ENCODE measurements at regions not wholly inside any gene's neighbourhood (a gene's known extent, or its start where the extent isn't known, plus 50 kb on each side); places are given as distances from the start of the nearest gene placed in this dataset.
"Not testable (repeated sequence)": the region's sequence is repeated elsewhere in the genome, so short reads cannot be mapped to it uniquely, and the experiment has no call there.

GRCh38 chr14:106651016-106651415, 1124.6 kb downstream of the TMEM121 start:
- no peak for TF ChIP-seq EZH2 (IDR thresholded peaks at IDR 0.05; ENCODE audit: borderline replicate concordance, low read depth, low read length, poor library complexity, severe bottlenecking)
- TF ChIP-seq CTCF (conservative IDR thresholded peaks at IDR 0.05; ENCODE audit: low read depth, low read length) = no peak
- intact Hi-C loops (cut with micrococcal nuclease; ENCODE audit: unreplicated experiment) = no loop called here
- no peaks in the 10 kb centered on the region for H3K9me3 ChIP-seq (ENCODE audit: low read depth, low read length, poor library complexity, severe bottlenecking)
- no peaks in the 10 kb centered on the region for H3K27me3 ChIP-seq (replicated peaks; ENCODE audit: insufficient read depth, low read depth, low read length, poor library complexity)
- DNase-seq (ENCODE audit: low spot score) = no peak
- ChIA-PET CTCF (no interaction called here), POLR2A (ENCODE audit: low non-redundant PET) (no interaction called here)
- no peak overlapping the region for H3K27ac ChIP-seq (ENCODE audit: low read depth, low read length, poor library complexity, severe bottlenecking)
- H3K36me3 ChIP-seq (ENCODE audit: insufficient read depth, low read length, poor library complexity, severe bottlenecking) = no peaks in the 10 kb centered on the region
- no peaks in the 10 kb centered on the region for H3K4me1 ChIP-seq (ENCODE audit: insufficient read depth, low read length, poor library complexity, severe bottlenecking)
- no TSS peak for BruUV-seq (replicated peaks)
- H3K4me3 ChIP-seq (ENCODE audit: low read depth, low read length, poor library complexity, severe bottlenecking) = no peak overlapping the region

DNA sequence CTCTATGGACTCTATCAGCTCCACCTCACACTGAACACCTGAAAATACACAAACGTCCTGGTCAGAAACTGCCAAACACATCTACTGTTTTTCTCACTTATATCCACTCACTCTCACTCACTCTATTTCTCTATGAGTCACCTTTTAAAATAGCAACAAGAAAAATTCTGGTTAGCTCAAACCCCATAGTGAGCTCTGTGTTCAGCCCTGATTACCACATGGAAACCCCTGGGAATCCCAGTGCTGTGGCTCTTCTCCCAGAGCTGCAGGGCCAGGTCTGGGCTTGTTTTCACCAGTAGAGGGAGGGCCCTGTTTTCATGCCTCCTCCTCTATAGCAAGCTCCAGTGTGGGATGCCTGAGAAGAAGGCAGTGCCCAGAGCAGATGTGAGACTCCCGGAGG, 1126.1 kb downstream of the TMEM121 start:
- no peak overlapping the region for H3K4me3 ChIP-seq (ENCODE audit: low read depth, low read length, poor library complexity, severe bottlenecking)
- intact Hi-C loops (cut with micrococcal nuclease; ENCODE audit: unreplicated experiment) = no loop called here
- peak; percentile 52 for DNase-seq (ENCODE audit: low spot score)
- no peaks in the 10 kb centered on the region for H3K4me1 ChIP-seq (ENCODE audit: insufficient read depth, low read length, poor library complexity, severe bottlenecking)
- no peaks in the 10 kb centered on the region for H3K27me3 ChIP-seq (replicated peaks; ENCODE audit: insufficient read depth, low read depth, low read length, poor library complexity)
- BruUV-seq (replicated peaks) = no TSS peak
- TF ChIP-seq CTCF (conservative IDR thresholded peaks at IDR 0.05; ENCODE audit: low read depth, low read length) (peak; percentile 44; the same call in 1 of the 2 replicates), EZH2 (IDR thresholded peaks at IDR 0.05; ENCODE audit: borderline replicate concordance, low read depth, low read length, poor library complexity, severe bottlenecking) (no peak)
- H3K27ac ChIP-seq (ENCODE audit: low read depth, low read length, poor library complexity, severe bottlenecking) = no peak overlapping the region
- H3K36me3 ChIP-seq (ENCODE audit: insufficient read depth, low read length, poor library complexity, severe bottlenecking) = no peaks in the 10 kb centered on the region
- H3K9me3 ChIP-seq (ENCODE audit: low read depth, low read length, poor library complexity, severe bottlenecking) = no peaks in the 10 kb centered on the region
- ChIA-PET POLR2A (ENCODE audit: low non-redundant PET) (no interaction called here), CTCF (interaction anchor here (0.5 to 1.1 kb wide), 2 partner anchors 29 to 320 kb away, joined by 3 to 11 read pairs; no protein-coding TSS in a partner anchor)

- no peak overlapping the region for H3K27ac ChIP-seq (ENCODE audit: low read depth, low read length, poor library complexity, severe bottlenecking)
- CTCF ChIA-PET = interaction anchor here (0.6 kb wide), 1 partner anchor 16 kb away, joined by 4 read pairs; no protein-coding TSS in a partner anchor
- no peak overlapping the region for H3K4me3 ChIP-seq (ENCODE audit: low read depth, low read length, poor library complexity, severe bottlenecking)
- intact Hi-C loops (cut with micrococcal nuclease; ENCODE audit: unreplicated experiment) = no loop called here
- H3K4me1 ChIP-seq (ENCODE audit: insufficient read depth, low read length, poor library complexity, severe bottlenecking) = no peaks in the 10 kb centered on the region
- POLR2A ChIA-PET (ENCODE audit: low non-redundant PET) = no interaction called here
- no peaks in the 10 kb centered on the region for H3K36me3 ChIP-seq (ENCODE audit: insufficient read depth, low read length, poor library complexity, severe bottlenecking)
- no peaks in the 10 kb centered on the region for H3K27me3 ChIP-seq (replicated peaks; ENCODE audit: insufficient read depth, low read depth, low read length, poor library complexity)
- BruUV-seq (replicated peaks) = no TSS peak
- DNase-seq (ENCODE audit: low spot score) = peak; percentile 33
- no peaks in the 10 kb centered on the region for H3K9me3 ChIP-seq (ENCODE audit: low read depth, low read length, poor library complexity, severe bottlenecking)
- peak; percentile 67 for TF ChIP-seq CTCF (conservative IDR thresholded peaks at IDR 0.05; ENCODE audit: low read depth, low read length)
- no peak for TF ChIP-seq EZH2 (IDR thresholded peaks at IDR 0.05; ENCODE audit: borderline replicate concordance, low read depth, low read length, poor library complexity, severe bottlenecking)
These were observed 1131.1 kb downstream of the TMEM121 start for GRCh38 chr14:106657460-106657859.

DNA sequence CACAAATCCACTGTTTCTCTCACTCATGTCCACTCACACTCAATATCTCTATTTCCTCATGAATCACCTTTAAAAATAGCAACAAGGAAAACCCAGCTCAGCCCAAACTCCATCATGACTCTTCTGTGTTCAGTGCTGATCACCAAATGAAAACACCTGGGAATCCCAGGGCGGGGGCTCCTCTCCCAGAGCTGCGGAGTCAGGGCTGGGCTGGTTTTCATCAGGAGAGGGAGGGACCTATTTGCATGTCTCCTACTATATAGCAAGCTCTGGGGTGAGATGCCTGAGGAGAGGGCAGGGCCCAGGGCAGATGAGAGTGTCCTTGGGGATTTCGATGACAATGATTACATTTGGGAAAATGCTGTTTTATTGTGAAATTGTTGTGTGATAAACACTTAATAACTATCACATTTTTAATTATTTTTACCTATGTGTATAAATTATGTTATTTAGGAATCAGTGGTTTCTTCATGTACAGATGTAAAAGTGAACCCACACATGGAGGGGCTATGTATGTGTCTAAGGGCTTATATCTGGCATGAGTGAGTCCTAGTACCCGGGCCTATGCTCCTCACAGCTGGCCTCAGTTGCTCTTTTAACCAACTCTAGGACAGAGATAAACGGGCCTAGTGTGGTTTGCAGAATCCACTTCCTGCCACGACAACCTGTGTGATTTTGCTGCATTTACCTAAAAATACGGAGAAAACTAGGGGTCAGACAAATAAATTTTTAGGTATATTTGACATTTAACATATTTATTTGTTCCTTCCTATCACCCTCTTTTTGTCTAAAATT, 1131.9 kb downstream of the TMEM121 start:
- POLR2A ChIA-PET (ENCODE audit: low non-redundant PET) = interaction anchor here (0.6 kb wide), 1 partner anchor 814 kb away, joined by 3 read pairs; no protein-coding TSS in a partner anchor
- BruUV-seq (replicated peaks); H3K4me3 ChIP-seq (ENCODE audit: low read depth, low read length, poor library complexity, severe bottlenecking); H3K27ac ChIP-seq (ENCODE audit: low read depth, low read length, poor library complexity, severe bottlenecking); H3K36me3 ChIP-seq (ENCODE audit: insufficient read depth, low read length, poor library complexity, severe bottlenecking); H3K4me1 ChIP-seq (ENCODE audit: insufficient read depth, low read length, poor library complexity, severe bottlenecking); H3K27me3 ChIP-seq (replicated peaks; ENCODE audit: insufficient read depth, low read depth, low read length, poor library complexity); DNase-seq (ENCODE audit: low spot score); H3K9me3 ChIP-seq (ENCODE audit: low read depth, low read length, poor library complexity, severe bottlenecking); intact Hi-C loops (cut with micrococcal nuclease; ENCODE audit: unreplicated experiment): not testable (repeated sequence)
- CTCF ChIA-PET = interaction anchor here (0.6 kb wide), 1 partner anchor 15 kb away, joined by 4 read pairs; no protein-coding TSS in a partner anchor
